Sigmoid colon (tissue), 4 donors: ENCODE measurements at regions not wholly inside any gene's neighbourhood (a gene's known extent, or its start where the extent isn't known, plus 50 kb on each side); places are given as distances from the start of the nearest gene placed in this dataset.

Experiments used
- CTCF ChIP-seq, 4 experiments: fragments of 450-650 bp in 3 of 4; fragments of 200-600 bp in 1 of 4; IDR thresholded peaks; one replicate each; pipeline ENCODE4 v1.5.1; 2016 to 2019; ENCODE audit warnings: antibody characterized with exemption in 4 of 4, mild to moderate bottlenecking in 3 of 4, moderate library complexity in 2 of 4
- EP300 ChIP-seq, 4 donors: sonication (generic); formaldehyde crosslinking; IDR thresholded peaks; one replicate each; pipeline ENCODE4 v1.6.1; 2017; ENCODE audit warnings: antibody characterized with exemption in 4 of 4
- POLR2A ChIP-seq, 2 donors: fragments of 450-650 bp; IDR thresholded peaks; one replicate each; pipeline ENCODE4 v1.6.1; 2016; ENCODE audit warnings: antibody characterized with exemption in 2 of 2, mild to moderate bottlenecking in 2 of 2, moderate library complexity in 2 of 2
- POLR2AphosphoS5 ChIP-seq, 4 donors: sonication (generic); formaldehyde crosslinking; IDR thresholded peaks; one replicate each; pipeline ENCODE4 v1.6.1; 2017; ENCODE audit warnings: antibody characterized with exemption in 4 of 4

- TF ChIP-seq CTCF (IDR thresholded peaks at IDR 0.05) (no peak), POLR2A (IDR thresholded peaks at IDR 0.05) (no peak), EP300 (IDR thresholded peaks at IDR 0.05) (no peak), POLR2AphosphoS5 (IDR thresholded peaks at IDR 0.05) (no peak)
Observed at GRCh38 chr2:66041902-66042657, 392.8 kb upstream of the MEIS1 start.
